ENCODE measurements at regions not wholly inside any gene's neighbourhood (a gene's known extent, or its start where the extent isn't known, plus 50 kb on each side); places are given as distances from the start of the nearest gene placed in this dataset.

GRCh38 chr4:120561648-120562047 lies 360.9 kb downstream of the PRDM5 start:
- Histone ChIP-seq H3K4me3 (replicated peaks in 1 of 3; ENCODE audit: low read depth in 2 of 3, low read length in 3 of 3) (no peak overlapping the region), H2AFZ (ENCODE audit: insufficient read depth, low read depth, low read length, poor library complexity, severe bottlenecking) (no peak overlapping the region), H3K79me2 (ENCODE audit: insufficient read depth, low read length) (no peaks in the 10 kb centered on the region), H3K9me3 (replicated peaks in 1 of 2; ENCODE audit: control insufficient read depth in 1 of 2, insufficient read depth in 1 of 2, low read length in 2 of 2) (peaks cover 3 to 6% of the 10 kb centered on the region in 2 donors), H3K4me1 (ENCODE audit: control insufficient read depth in 1 of 2, insufficient read depth in 2 of 2, low read length in 2 of 2) (no peaks in the 10 kb centered on the region), H3K36me3 (replicated peaks in 1 of 2; ENCODE audit: control insufficient read depth in 1 of 2, insufficient read depth in 2 of 2, low read length in 2 of 2) (no peaks in the 10 kb centered on the region), H3K27ac (ENCODE audit: low read depth in 1 of 2, low read length in 2 of 2) (no peak overlapping the region), H3K27me3 (ENCODE audit: control insufficient read depth in 2 of 2, insufficient read depth in 2 of 2, low read length in 2 of 2) (no peaks in the 10 kb centered on the region), H3K4me2 (replicated peaks; ENCODE audit: extremely low read depth, low read length, poor library complexity, severe bottlenecking) (no peak overlapping the region), H4K20me1 (ENCODE audit: insufficient read depth, low read length) (no peaks in the 10 kb centered on the region), H3K9ac (ENCODE audit: insufficient read depth, low read length, poor library complexity, severe bottlenecking) (no peak overlapping the region)
- Mint-ChIP-seq H3K27me3 (ENCODE audit: low read depth in 3 of 3) (peaks cover 0 to 2% (median 0%) of the 10 kb centered on the region in 3 donors), H3K4me3 (no peak overlapping the region), H3K9me3 (peaks cover 0 to 10% (median 3%) of the 10 kb centered on the region in 7 donors), H3K27ac (no peak overlapping the region), H3K4me1 (no peaks in the 10 kb centered on the region), H3K36me3 (no peaks in the 10 kb centered on the region)
- intact Hi-C loops (cut with micrococcal nuclease), result no loop called here
- DNase-seq, result no peak
- no peak for TF ChIP-seq CTCF (IDR thresholded peaks at IDR 0.05)
- 92% methylated on average over 2 of the region's 2 CpGs for WGBS (ENCODE audit: insufficient coverage)

- H3K9me3 ChIP-seq (replicated peaks in 1 of 2; ENCODE audit: control insufficient read depth in 1 of 2, insufficient read depth in 1 of 2, low read length in 2 of 2), result peaks cover 3 to 6% of the 10 kb centered on the region in 2 donors
- Mint-ChIP-seq H3K27ac (no peak overlapping the region), H3K4me1 (no peaks in the 10 kb centered on the region), H3K36me3 (no peaks in the 10 kb centered on the region), H3K9me3 (peaks cover 0 to 8% (median 4%) of the 10 kb centered on the region in 7 donors), H3K4me3 (no peak overlapping the region), H3K27me3 (ENCODE audit: low read depth in 3 of 3) (peaks cover 0 to 2% (median 0%) of the 10 kb centered on the region in 3 donors)
- H4K20me1 ChIP-seq (ENCODE audit: insufficient read depth, low read length), result no peaks in the 10 kb centered on the region
- H3K27ac ChIP-seq (ENCODE audit: low read depth in 1 of 2, low read length in 2 of 2), result no peak overlapping the region
- H3K27me3 ChIP-seq (ENCODE audit: control insufficient read depth in 2 of 2, insufficient read depth in 2 of 2, low read length in 2 of 2), result no peaks in the 10 kb centered on the region
- no peak for DNase-seq
- TF ChIP-seq CTCF (IDR thresholded peaks at IDR 0.05), result no peak
- no peaks in the 10 kb centered on the region for H3K4me1 ChIP-seq (ENCODE audit: control insufficient read depth in 1 of 2, insufficient read depth in 2 of 2, low read length in 2 of 2)
- 89% methylated on average over 2 of the region's 2 CpGs for WGBS (ENCODE audit: insufficient coverage)
- no peak overlapping the region for H3K9ac ChIP-seq (ENCODE audit: insufficient read depth, low read length, poor library complexity, severe bottlenecking)
- no peaks in the 10 kb centered on the region for H3K79me2 ChIP-seq (ENCODE audit: insufficient read depth, low read length)
- intact Hi-C loops (cut with micrococcal nuclease), result no loop called here
- H3K4me2 ChIP-seq (replicated peaks; ENCODE audit: extremely low read depth, low read length, poor library complexity, severe bottlenecking), result no peak overlapping the region
- no peak overlapping the region for H3K4me3 ChIP-seq (replicated peaks in 1 of 3; ENCODE audit: low read depth in 2 of 3, low read length in 3 of 3)
- no peak overlapping the region for H2AFZ ChIP-seq (ENCODE audit: insufficient read depth, low read depth, low read length, poor library complexity, severe bottlenecking)
- no peaks in the 10 kb centered on the region for H3K36me3 ChIP-seq (replicated peaks in 1 of 2; ENCODE audit: control insufficient read depth in 1 of 2, insufficient read depth in 2 of 2, low read length in 2 of 2)
These were observed 365.2 kb downstream of the PRDM5 start for GRCh38 chr4:120557372-120557771.
